HuH-7 (cell line): ENCODE measurements at regions not wholly inside any gene's neighbourhood (a gene's known extent, or its start where the extent isn't known, plus 50 kb on each side); places are given as distances from the start of the nearest gene placed in this dataset.
A peak's percentile ranks its signal among the peaks of the same experiment; 100 is the strongest.

Experiments
- DNase-seq: peaks from one replicate; pipeline ENCODE4 v3.0.0; 2011; ENCODE audit warnings: low spot score

DNA sequence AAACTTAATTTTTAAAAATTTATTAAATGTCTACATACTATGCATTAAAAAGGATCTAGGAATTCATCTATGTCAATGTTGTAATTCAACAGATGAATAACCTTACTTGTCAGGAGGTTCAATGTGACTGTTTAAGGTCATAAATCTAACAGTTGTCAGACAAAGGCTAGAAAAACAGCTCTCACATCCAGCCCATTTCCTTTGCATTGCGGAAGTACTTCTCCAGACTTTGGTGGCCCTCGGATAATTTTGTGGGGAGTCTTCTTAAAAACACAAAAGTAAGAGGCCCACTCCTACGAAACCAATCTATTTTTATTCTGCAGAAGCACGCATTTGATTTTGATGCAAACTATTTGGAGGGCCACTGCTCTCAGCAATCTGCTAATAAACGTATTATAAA lies 122.6 kb upstream of the CHRM3 start:
- DNase-seq: no peak

DNA sequence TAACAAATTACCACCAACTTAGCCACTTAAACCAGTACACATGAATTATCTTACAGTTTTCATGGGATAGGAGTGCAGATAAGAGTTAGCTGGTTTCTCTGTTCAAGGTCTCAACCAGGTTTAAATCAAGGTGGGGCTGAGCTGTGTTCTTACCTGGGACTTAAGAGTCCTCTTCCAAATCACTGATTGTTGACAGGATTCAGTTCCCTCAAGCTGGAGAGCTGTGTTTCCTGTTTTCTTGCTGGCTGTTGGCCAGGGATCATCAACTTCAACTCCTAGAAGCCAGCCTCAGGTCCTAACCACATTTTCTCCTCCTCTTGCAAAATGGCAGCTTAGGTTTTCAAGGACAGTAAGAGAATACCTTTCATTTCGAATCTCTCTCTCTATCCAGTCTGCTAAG lies 123.8 kb upstream of the CHRM3 start:
- DNase-seq: no peak

DNA sequence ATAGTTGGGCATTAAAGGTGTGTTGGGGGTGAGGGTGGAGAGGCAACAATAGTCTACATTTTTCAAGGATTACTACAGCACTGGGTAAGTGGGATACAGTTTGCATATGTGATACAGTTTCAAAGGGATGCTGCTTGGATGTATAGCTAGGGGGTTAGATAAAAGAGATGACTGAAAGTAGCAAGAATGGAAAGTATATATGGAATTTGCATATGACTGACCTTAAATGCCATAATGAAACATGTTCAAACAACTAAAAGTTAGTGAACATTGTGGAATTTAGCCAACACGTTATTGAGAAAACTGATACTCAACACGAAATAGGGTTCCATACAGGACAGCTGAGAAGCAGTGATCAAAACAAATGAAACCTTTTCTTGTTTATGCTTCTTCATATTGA lies 124.8 kb upstream of the CHRM3 start:
- no peak for DNase-seq

DNA sequence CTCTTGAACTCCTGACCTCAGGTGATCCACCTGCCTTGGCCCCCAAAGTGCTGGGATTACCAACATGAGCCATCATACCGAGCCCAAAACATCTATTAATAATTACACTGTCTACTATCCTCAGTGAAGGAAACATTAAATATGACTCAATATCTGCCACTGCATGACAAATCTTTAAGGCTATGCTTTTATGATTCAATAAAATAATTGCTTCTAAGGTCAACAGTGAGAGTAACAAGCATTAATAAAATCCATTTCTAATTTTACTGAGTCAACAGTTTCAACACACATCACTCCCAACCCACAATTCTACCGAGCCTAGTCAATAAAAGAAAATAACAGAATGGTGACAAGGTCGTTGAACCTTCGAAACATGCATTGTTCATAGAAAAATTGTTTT lies 125.5 kb upstream of the CHRM3 start:
- no peak for DNase-seq

DNA sequence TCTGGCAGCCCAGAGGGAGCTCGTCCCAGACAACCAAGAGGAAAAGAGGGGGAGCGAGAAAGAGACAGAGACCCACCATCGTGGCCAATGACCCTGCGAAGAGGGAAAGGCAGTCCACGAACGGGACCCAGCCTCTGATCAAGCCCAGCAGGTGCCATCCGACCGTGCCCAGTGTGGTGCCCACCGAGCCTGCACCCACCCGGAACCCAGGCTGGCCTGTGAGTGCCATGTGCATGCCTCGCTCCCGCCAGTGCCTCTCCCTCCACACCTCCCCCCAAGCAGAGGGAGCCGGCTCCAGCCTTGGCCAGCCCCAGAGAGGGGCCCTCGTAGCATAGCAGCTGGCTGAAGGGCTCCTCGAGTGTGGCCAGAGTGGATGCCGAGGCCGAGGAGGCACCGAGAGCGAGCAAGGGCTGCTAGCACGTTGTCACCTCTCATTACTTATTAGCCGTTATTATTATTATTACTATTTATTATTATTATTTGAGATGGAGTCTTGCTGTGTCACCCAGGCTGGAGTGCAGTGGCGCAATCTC lies 130.7 kb upstream of the CHRM3 start:
- DNase-seq: no peak

DNA sequence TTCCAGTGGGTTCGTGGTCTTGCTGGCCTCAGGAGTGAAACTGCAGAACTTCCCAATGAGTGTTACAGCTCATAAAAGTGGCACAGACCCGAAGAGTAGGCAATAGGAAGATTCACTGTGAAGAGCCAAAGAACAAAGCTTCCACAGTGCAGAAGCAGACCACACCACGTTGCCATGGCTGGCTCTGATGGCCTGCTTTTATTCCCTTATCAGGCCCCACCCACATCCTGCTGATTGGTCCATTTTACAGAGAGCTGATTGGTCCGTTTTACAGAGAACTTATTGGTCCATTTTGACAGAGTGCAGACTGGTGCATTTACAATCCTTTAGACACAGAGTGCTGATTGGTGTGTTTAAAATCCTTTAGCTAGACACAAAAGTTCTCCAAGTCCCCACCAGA lies 131.4 kb upstream of the CHRM3 start:
- no peak for DNase-seq

DNA sequence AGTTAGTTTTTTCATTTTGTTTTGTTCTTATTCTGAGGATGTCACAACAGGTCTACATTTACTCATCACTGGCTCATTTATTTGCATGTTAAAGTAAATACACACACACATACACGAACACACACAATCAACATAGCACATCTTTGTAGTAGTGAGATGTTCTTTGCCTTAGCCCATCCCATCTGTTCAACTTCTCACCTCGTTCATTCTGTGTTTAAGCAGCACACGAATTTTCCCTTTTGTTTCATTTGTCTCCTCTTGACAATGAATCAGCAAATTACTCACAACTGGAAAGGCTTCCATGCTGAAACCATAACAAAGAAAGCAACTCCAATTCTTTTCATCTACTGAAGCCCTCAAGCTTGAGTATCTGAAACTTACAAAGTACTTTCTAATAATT lies 133.3 kb upstream of the CHRM3 start:
- DNase-seq: no peak

DNA sequence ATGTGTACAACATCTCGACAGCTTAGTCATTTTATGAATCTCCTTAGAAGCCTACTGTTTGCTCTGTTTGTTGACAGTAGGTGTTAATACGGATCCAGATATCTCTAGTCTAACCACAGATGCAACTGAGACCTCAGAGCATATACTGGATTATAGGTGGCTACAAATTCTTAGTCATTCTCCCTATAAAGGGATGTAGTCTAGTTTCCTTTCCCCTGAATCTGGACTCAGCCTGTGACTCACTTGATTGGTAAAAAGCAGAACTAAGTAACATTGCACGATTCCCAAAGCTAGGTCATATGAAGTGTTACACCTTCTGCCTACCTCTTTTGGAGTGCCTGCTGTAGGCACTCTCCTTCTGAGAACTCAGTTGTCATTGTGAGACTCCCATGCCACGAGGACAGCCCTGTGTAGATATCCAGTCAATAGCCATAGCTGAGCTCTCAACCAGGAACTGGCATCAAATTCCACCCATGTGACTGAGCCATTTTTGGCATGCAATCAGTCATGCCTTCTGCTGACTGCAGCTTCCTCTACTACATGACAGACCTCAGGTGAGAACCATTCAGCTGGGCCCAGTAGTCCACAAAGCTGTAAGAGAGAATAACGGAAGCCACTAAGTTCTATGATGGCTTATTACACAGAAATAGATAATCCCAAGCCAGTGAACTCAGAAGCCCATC lies 135.9 kb upstream of the CHRM3 start:
- DNase-seq: no peak

DNA sequence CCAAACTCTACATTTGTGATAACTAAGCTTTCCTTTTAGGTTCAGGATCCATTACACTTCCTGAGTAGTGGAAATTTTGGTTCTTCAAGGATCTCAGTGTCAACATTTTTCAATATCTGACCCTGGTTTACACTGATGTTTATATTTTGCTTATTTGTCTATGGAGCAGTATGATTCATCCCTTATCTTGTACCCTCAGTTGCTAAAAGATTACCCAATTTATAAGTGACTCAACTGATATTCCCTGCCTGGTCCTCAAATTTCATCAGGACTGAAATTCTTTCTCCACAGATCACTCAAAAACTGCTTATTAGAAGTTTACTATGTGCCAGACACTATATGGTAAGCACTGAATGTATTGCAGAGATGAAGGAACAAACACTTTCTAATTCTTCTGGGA lies 139.1 kb upstream of the CHRM3 start:
- no peak for DNase-seq

DNA sequence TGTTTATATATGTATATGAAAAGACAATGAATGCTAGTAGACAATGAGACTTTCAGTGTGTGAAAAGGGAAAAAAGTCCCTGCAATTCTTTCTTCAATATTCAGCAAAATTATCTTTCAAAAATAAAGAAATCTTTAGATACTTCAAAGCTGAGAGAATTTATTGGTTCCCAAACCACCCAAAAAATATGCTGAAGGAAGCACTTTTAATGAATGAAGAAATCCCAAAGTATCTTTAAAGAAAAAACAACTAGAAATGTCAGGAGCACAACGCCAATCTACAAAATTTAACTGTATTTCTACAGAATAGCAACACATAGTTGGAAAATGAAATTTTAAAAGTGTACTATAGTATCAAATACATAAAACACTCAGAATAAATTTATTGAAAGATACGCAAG lies 142.3 kb upstream of the CHRM3 start:
- no peak for DNase-seq

DNA sequence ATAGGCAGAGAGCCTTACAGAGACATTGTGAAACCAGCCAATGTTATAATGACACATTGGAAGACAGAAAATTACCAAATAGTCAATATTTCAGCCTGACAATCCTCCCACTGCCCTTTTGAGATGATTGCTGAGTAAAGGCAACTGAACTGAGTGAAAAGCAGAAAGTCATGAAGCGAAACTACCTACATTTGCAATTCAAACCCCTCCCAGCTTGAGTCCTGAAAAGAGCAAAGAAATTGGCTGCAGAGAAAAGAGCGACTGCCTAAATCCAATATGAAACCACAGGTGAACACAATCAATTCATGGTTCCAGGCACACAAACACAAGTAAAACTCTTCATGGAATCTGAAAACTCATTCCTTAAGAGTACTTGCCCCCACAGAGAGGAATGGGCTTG lies 143.4 kb upstream of the CHRM3 start:
- no peak for DNase-seq

DNA sequence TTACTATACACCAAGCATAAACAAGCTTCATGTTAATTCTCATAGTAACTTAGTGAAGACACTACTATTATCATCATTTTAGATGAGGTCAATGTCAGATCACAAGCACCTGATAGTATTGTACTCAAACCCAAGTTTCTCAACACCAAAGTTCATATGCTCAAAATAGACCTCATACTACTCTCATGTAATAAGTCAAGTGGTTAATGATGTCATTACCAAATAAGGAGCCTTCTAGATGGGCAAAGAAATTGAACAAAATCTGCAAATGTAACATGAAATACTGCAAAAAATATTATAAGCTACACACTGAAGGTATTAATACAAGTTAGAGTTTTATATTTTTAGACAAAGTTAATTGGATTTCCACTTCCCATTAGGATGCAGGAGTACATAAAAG lies 144.0 kb upstream of the CHRM3 start:
- DNase-seq: no peak

DNA sequence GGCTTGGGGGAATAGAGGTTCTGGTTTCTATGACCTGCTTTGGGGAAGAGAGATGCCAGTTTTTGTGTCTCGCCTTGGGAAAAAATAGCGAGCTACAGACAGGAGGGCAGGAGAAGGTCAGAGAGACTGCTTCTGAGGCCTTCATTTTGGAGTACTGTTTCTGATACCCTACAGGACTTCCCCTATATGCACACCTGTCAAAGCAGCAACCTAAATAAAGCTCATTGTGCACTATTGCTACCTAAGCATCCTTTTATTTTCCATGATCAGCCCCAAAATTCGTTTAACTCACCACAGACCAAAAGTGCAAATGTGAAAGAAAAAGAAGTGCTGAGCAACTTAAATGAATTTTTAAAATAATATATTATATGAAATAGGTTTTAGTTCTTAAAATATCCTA lies 145.6 kb upstream of the CHRM3 start:
- DNase-seq: no peak

DNA sequence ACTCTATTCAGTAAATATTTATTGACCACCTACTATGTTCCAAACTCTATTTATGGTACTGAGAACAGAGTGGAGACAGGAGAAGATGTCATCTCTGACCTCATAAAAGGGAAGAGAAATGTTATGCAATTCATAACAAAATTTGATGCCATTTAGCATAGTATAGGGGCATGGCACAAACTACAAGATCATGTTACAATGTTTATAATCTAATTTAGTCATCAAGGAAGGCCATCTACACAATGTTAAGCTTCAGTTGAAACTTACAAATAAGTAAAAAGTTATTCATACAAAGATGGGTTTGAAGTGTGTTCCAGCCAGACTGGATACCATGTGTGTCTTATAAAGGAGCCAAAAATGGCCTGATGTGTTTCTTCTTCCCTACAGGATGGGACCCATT lies 146.8 kb upstream of the CHRM3 start:
- no peak for DNase-seq

DNA sequence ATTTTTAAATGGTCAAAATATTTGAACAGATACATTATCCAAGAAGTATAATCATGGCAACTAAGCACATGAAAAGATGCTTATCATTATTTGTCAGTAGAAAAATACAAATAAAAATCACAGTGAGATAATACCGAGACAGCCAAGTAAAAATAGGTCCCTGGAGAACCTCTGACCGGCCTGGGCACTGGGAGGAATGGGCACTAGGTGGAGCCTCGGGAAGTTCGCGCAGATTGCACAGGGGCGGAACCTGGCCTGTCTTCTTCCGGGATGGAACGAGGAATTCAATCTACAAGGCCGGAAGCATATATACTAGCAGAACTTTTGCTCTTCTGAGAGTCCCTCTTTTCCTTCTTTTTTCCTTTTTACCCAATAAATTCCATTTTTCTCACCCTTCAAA lies 148.5 kb upstream of the CHRM3 start:
- DNase-seq: no peak

DNA sequence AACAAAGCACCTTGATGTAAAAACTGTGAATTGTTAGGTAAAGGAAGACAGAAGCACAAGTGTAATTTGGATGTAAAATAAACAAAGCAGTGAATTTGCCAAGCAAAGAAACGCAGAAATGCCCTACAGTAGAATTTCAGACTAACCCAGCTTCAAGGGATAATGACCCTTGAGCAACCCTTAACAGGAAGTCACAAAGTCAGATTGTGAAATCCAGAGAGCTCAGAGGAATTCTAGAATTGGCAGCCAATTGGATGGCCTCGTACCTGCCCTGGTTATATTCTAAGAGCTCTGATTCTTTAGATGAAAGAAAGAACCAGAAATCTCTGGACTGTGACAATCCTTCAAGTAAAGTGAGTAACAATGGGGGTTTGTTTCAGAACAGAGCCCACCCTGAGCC lies 152.7 kb upstream of the CHRM3 start:
- no peak for DNase-seq

DNA sequence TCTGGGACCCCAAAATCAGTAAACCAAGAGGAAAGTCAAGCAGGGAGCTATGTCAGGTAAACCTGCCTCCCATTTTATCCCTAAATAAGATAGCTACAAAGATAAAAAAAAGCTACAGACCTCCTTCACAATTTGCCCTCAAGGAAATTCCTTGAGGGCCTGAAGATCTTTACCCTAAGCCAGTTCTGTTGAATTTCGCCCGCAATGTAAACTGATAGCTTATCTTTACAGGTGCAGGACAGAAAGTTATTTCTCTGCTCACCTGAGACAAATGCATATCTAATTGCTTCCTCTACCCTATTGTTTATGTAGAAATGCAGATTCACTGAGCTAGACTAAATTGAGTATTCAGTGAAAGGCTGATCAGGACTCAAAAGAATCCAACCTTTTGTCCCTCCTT lies 153.4 kb upstream of the CHRM3 start:
- DNase-seq: no peak

DNA sequence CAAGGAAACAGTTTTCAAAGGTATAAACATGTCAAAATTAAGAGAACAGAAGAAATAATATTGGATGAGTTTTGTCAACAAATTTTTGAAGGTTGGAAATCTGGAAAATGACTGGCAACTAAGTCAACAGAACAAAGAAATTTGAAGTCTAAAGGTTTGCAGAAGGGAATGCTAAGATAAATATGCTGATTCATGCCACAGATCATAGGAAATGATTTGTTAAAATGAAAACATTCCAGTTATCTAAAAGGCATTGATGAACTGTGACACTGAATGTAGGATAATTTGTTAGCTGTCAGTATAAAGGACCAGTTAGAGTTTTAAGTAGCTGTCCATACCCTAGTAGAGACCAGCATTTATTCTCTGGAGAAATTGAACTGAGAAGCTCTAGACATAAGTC lies 157.9 kb upstream of the CHRM3 start:
- no peak for DNase-seq

DNA sequence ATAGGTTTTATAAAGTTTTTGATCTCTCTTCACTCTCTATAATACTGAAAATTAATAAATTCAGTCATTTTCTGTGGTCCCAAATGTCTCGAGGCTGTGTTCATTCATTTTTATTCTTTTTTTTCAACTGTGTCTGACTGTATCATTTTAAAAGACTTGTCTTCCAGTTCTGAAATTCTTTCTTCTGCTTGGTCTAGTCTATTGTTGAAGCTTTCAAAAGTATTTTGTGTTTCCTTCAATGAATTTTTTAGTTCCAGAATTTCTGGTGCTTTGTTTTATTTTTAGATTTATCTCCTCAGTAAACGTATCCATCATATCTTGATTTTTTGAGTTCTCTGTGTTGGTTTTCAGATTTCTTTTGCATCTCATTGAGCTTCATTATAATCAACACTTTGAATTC lies 161.0 kb upstream of the CHRM3 start:
- DNase-seq: no peak

DNA sequence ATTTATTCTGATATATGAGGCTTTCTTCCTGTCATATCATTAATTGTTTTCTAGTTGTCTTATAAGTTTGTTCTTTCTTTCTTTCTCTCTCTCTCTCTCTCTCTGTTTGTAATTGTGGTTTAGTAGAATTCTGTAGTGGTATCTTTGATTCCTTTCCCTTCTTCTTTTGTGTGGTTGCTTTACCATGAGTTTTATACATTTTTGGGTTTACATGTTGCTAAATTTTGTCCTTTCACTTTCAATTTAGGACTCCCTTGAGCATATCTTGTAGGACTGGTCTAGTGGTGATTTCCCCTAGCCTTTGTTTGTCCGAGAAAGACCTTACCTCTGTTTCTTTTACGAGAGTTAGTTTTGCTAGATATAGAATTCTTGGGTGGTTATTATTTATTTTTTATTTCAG lies 162.3 kb upstream of the CHRM3 start:
- DNase-seq: no peak

DNA sequence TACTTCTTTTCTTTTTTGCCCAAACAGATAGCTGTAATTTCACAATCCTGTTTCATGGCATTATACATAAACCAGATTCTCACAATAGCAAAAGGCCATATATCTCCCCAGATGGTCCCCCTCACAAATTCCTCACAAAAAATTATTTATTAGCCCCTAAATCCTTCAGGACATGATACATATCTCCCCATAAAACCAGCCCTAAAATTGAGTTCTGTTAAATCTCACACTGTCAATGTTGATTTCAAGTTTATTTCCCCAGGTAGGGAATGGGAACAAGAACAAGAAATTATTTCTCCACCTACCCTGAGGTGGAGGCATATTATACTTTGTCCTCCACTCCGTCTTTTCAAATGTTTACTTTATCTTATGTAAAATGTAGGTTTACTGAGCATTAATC lies 163.4 kb upstream of the CHRM3 start:
- DNase-seq: no peak

DNA sequence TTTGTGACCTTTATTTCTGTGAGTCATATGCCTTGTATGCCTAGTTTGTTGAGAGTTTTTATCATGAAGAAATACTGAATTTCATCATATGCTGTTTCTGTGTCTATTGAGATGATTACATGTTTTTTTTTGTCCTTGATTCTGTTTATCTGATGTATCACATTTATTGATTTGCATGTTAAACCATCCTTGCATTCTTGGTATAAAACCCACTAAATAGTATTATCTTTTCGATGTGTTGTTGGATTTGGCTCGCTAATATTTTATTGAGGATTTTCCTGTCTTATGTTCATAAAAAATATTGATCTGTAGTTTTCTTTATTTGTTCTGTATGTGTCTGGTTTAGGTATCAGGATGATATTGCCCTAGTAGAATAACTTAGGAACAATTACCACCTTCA lies 164.7 kb upstream of the CHRM3 start:
- no peak for DNase-seq

DNA sequence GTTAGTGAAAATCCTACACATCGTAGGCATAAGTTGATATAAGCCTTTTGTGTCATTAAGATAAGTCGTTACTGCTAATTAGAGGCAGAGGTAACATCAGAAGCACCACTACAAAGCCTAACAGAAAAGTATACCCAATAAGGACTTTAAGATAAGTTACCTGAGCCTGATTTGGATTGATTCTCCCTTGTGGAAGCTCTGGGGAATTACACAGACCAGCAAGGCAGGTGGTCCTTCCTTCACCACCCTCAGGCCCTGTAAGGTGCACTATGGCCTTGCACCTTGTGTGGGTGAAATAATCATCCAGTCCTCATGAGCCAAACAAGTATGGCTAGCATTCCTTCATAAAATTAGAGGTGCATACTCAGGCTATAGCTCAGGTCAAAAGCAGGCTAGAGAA lies 166.7 kb upstream of the CHRM3 start:
- no peak for DNase-seq

DNA sequence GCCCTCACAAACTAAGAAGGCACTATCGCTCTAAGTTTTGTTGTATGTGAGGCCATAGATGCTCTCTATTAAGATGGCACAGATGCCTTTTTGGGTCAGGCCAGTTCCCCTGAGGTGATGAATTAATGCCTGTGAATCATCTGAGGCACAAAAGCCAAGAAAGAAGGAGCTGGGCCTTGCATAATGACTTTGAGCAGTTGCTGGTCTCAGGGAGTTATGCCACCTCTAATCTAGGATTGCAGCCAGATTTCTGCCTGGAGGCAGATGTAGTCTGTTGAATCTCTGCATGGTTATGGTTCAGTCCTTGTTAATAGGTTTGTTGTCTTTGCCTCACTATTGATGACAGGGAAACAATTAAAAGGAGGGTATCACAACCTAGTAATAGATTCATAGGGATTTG lies 168.1 kb upstream of the CHRM3 start:
- DNase-seq: no peak

DNA sequence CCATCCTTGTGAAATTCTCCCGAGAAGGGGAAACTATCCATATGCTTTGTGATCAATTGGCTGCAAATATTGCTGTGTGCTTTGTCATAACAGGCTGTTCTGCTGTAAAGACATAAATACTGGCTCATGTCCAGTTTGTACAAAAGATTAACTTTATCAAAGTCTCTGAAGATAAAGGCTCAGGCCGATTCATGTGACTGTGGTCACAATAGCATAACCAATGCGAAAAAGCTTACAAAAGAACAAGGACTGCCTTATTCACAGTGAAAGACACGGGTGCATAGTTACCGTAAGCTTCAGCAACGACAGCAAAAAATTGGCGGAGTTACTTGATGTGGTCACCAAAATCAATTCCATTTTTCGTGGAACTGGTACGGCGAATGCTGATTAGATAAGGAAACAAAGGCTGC lies 173.6 kb upstream of the CHRM3 start:
- peak; percentile 12 for DNase-seq
